ENCODE measurements at regions not wholly inside any gene's neighbourhood (a gene's known extent, or its start where the extent isn't known, plus 50 kb on each side); places are given as distances from the start of the nearest gene placed in this dataset.

DNA sequence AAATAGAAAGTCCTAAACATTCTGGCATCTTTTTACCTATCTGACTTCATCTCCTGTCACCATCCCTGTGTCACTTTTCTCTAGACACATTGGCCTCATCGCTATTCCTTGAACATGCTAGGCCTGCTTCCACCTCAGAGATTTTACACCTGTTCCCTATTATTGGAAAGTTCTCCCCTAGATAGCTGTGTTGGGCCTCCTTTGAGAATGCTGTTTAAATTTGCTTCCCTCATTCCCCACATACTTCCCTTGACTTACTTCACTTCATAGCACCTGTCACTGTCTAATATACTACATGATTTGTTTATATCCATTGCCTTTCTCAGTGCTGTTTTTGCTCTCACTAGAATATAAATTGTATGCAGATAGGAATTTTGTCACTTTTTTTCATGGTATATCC, 317.0 kb upstream of the GCFC2 start:
- TF ChIP-seq, protein P1, sequence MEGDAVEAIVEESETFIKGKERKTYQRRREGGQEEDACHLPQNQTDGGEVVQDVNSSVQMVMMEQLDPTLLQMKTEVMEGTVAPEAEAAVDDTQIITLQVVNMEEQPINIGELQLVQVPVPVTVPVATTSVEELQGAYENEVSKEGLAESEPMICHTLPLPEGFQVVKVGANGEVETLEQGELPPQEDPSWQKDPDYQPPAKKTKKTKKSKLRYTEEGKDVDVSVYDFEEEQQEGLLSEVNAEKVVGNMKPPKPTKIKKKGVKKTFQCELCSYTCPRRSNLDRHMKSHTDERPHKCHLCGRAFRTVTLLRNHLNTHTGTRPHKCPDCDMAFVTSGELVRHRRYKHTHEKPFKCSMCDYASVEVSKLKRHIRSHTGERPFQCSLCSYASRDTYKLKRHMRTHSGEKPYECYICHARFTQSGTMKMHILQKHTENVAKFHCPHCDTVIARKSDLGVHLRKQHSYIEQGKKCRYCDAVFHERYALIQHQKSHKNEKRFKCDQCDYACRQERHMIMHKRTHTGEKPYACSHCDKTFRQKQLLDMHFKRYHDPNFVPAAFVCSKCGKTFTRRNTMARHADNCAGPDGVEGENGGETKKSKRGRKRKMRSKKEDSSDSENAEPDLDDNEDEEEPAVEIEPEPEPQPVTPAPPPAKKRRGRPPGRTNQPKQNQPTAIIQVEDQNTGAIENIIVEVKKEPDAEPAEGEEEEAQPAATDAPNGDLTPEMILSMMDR (conservative IDR thresholded peaks at IDR 0.05; ENCODE audit: low read depth): no peak
- no peak for DNase-seq (ENCODE audit: low spot score)
- no peak overlapping the region for H3K27ac ChIP-seq
- ChIA-PET POLR2A (ENCODE audit: low non-redundant PET) (no interaction called here), CTCF (interaction anchor here (0.7 kb wide), 1 partner anchor 8 kb away, joined by 3 read pairs; no protein-coding TSS in a partner anchor)

DNA sequence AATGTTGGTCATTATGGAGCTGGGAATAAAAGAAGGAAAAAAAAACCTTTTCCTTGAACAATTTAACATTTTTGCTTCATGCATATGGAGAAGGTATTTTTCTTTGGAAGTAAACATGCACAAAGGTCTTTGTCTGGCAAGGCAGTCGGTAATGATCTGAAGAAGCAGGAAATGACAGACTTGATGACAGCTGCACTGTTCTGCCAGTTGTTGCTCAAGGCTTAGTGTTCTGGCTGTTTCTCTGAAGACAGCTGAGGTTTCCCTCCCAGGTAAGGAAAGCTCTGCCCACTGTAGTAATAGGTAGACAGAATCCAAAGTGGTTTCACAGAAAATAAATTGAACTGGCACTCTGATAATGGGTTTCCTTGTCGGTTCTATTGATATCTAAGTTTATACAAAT, 308.4 kb upstream of the GCFC2 start:
- DNase-seq (ENCODE audit: low spot score): no peak
- ChIA-PET POLR2A (ENCODE audit: low non-redundant PET) (no interaction called here), CTCF (interaction anchor here (0.6 kb wide), 1 partner anchor 9 kb away, joined by 3 read pairs; no protein-coding TSS in a partner anchor)
- TF ChIP-seq, protein P1 (conservative IDR thresholded peaks at IDR 0.05; ENCODE audit: low read depth): no peak
- no peak overlapping the region for H3K27ac ChIP-seq

DNA sequence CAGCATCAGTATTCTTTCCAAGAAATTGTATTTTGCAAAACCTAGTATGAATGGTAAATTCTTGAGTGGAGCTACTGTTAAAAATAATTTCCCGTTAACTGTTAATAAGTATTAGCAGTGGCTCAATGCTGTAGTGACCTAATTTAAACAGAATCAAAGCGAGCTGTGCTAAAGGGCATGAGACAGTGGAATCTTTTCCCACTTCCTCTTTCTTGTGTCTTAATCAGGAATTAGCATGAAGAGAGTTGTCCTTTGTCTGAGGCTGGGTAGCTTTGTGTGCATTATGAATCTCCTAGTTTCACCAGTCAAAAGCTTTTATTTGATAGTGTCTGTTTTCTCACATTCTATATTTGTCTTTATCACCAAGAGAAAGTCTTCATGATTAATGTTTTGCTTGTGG, 298.8 kb upstream of the GCFC2 start:
- no peak overlapping the region for H3K27ac ChIP-seq
- CTCF ChIA-PET: interaction anchor here (0.7 kb wide), 1 partner anchor 1135 kb away, joined by 3 read pairs; no protein-coding TSS in a partner anchor
- POLR2A ChIA-PET (ENCODE audit: low non-redundant PET): no interaction called here
- DNase-seq (ENCODE audit: low spot score): no peak
- TF ChIP-seq, protein P1 (conservative IDR thresholded peaks at IDR 0.05; ENCODE audit: low read depth): no peak

DNA sequence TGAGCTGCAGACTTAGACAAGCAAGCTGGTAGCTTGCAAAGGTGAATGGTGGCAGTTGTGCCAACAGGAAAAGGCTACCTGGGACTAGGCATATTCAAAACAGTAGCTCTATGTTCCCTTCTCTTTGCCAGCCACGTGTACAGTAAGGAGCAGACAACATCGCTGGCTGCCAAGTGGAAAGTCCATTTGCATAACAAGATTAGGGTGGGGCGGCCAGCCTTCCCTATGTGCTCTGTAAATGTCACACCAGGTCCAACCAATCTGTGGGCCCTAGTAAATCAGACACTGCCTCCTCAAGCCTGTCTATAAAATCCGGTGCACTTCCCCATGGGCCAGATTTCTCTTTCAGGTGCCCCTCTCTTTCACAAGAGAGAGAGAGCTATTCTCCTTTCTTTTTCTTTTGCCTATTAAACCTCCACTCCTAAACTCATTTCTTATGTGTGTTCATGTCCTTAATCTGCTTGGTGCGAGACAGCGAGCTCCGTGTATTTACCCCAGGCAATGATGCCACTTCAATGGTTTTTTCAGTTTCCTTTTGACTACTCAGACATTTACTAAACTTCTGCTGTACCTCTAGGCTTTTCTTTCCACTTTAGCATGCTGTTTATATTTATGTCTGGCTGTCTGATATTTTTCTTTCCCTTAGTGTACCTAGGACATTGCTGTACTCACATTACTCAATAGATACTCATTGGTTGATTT, 297.4 kb upstream of the GCFC2 start:
- POLR2A ChIA-PET (ENCODE audit: low non-redundant PET): no interaction called here
- CTCF ChIA-PET: interaction anchor here (0.6 kb wide), 1 partner anchor 51 kb away, joined by 3 read pairs; no protein-coding TSS in a partner anchor
- TF ChIP-seq, protein P1 (conservative IDR thresholded peaks at IDR 0.05; ENCODE audit: low read depth): no peak
- no peak overlapping the region for H3K27ac ChIP-seq
- no peak for DNase-seq (ENCODE audit: low spot score)

DNA sequence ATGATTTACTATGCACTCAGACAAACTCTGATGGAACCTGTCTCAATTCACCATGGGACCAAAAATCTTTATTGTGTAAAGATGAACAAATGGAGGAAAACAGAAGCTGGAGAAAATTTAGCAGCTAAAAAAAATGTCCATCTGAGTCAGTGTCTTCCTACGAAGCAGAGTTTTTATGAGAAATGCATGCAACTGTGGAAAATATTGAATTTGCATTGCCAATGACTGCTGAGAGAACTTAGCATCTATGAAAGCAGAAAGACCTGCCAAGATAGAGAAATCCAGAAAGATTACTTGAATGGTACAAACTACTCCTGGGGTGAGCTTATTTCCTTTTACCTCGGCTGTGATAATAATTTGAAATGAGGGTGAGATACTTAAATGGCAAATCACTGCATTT, 289.7 kb upstream of the GCFC2 start:
- H3K27ac ChIP-seq: no peak overlapping the region
- TF ChIP-seq, protein P1 (conservative IDR thresholded peaks at IDR 0.05; ENCODE audit: low read depth): no peak
- ChIA-PET POLR2A (ENCODE audit: low non-redundant PET) (no interaction called here), CTCF (no interaction called here)
- no peak for DNase-seq (ENCODE audit: low spot score)

DNA sequence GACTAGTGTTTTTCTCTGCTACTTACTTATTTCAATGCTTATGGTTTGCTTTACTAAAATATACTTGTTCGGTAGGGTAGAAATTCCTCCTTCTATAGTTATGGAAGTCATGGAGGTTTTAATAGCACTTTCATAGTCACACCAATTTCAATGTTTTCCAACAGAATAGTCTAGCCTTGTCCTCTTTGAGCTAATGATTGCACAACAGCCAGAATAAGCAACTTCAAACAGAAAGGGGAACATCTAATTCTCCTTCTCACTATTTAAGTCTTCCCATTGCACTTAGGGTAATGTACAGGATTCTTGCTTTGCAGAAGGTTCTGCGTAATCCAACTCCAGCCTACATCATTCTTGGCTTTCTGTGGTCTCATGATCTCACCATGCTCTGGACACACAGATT, 287.7 kb upstream of the GCFC2 start:
- POLR2A ChIA-PET (ENCODE audit: low non-redundant PET): no interaction called here
- CTCF ChIA-PET: interaction anchor here (0.7 kb wide), 1 partner anchor 13 kb away, joined by 4 read pairs; no protein-coding TSS in a partner anchor
- no peak overlapping the region for H3K27ac ChIP-seq
- no peak for DNase-seq (ENCODE audit: low spot score)
- TF ChIP-seq, protein P1 (conservative IDR thresholded peaks at IDR 0.05; ENCODE audit: low read depth): no peak

All from RWPE1 (cell line).